ENCODE measurements at regions not wholly inside any gene's neighbourhood (a gene's known extent, or its start where the extent isn't known, plus 50 kb on each side); places are given as distances from the start of the nearest gene placed in this dataset.

- TF ChIP-seq, protein P1, sequence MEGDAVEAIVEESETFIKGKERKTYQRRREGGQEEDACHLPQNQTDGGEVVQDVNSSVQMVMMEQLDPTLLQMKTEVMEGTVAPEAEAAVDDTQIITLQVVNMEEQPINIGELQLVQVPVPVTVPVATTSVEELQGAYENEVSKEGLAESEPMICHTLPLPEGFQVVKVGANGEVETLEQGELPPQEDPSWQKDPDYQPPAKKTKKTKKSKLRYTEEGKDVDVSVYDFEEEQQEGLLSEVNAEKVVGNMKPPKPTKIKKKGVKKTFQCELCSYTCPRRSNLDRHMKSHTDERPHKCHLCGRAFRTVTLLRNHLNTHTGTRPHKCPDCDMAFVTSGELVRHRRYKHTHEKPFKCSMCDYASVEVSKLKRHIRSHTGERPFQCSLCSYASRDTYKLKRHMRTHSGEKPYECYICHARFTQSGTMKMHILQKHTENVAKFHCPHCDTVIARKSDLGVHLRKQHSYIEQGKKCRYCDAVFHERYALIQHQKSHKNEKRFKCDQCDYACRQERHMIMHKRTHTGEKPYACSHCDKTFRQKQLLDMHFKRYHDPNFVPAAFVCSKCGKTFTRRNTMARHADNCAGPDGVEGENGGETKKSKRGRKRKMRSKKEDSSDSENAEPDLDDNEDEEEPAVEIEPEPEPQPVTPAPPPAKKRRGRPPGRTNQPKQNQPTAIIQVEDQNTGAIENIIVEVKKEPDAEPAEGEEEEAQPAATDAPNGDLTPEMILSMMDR (conservative IDR thresholded peaks at IDR 0.05; ENCODE audit: low read length), result no peak
- no peak for TF ChIP-seq EZH2phosphoT487 (IDR thresholded peaks at IDR 0.05; ENCODE audit: borderline replicate concordance, low read depth, low read length)
Observed at GRCh38 chrX:106286053-106286650, 118.0 kb downstream of the PWWP3B start.
